ENCODE measurements at regions not wholly inside any gene's neighbourhood (a gene's known extent, or its start where the extent isn't known, plus 50 kb on each side); places are given as distances from the start of the nearest gene placed in this dataset.

GRCh38 chr15:86006546-86006945 lies 73.1 kb upstream of the AGBL1 start:
- TF ChIP-seq, protein P1, sequence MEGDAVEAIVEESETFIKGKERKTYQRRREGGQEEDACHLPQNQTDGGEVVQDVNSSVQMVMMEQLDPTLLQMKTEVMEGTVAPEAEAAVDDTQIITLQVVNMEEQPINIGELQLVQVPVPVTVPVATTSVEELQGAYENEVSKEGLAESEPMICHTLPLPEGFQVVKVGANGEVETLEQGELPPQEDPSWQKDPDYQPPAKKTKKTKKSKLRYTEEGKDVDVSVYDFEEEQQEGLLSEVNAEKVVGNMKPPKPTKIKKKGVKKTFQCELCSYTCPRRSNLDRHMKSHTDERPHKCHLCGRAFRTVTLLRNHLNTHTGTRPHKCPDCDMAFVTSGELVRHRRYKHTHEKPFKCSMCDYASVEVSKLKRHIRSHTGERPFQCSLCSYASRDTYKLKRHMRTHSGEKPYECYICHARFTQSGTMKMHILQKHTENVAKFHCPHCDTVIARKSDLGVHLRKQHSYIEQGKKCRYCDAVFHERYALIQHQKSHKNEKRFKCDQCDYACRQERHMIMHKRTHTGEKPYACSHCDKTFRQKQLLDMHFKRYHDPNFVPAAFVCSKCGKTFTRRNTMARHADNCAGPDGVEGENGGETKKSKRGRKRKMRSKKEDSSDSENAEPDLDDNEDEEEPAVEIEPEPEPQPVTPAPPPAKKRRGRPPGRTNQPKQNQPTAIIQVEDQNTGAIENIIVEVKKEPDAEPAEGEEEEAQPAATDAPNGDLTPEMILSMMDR (conservative IDR thresholded peaks at IDR 0.05 in 1 of 2, IDR thresholded peaks at IDR 0.05 in 1 of 2; ENCODE audit: low read depth in 1 of 2, low read length in 2 of 2): no peak
- TF ChIP-seq EZH2 (IDR thresholded peaks at IDR 0.05; ENCODE audit: low read length, missing control alignments): no peak
